ENCODE measurements at regions not wholly inside any gene's neighbourhood (a gene's known extent, or its start where the extent isn't known, plus 50 kb on each side); places are given as distances from the start of the nearest gene placed in this dataset.

GRCh38 chr22:34570408-34570807, 495.6 kb upstream of the ISX start:
- TF ChIP-seq POLR2A (IDR thresholded peaks at IDR 0.05) (no peak), CTCF (IDR thresholded peaks at IDR 0.05) (no peak)

Data from body of pancreas (tissue), 4 donors.